Glutamatergic neuron (in vitro differentiated cells): ENCODE measurements at regions not wholly inside any gene's neighbourhood (a gene's known extent, or its start where the extent isn't known, plus 50 kb on each side); places are given as distances from the start of the nearest gene placed in this dataset.

Experiments
- DNase-seq: peaks from one replicate; pipeline ENCODE4 v3.0.0; 2022
- H3K27ac Mint-ChIP-seq: one replicate; pipeline ENCODE4 v1.8.0; 2020; ENCODE audit warnings: mild to moderate bottlenecking, mixed read lengths, inconsistent platforms; ENCODE audit not compliant: unreplicated experiment
- H3K27me3 Mint-ChIP-seq: one replicate; pipeline ENCODE4 v1.8.0; 2020; ENCODE audit warnings: mild to moderate bottlenecking, moderate library complexity, mixed read lengths, inconsistent platforms; ENCODE audit not compliant: unreplicated experiment
- H3K36me3 Mint-ChIP-seq: one replicate; pipeline ENCODE4 v1.8.0; 2020; ENCODE audit warnings: mild to moderate bottlenecking, mixed read lengths, inconsistent platforms; ENCODE audit not compliant: unreplicated experiment
- H3K4me1 Mint-ChIP-seq: one replicate; pipeline ENCODE4 v1.8.0; 2020; ENCODE audit warnings: mild to moderate bottlenecking, low read depth, mixed read lengths, inconsistent platforms; ENCODE audit not compliant: unreplicated experiment
- H3K4me3 Mint-ChIP-seq: one replicate; pipeline ENCODE4 v1.8.0; 2020; ENCODE audit warnings: mild to moderate bottlenecking, mixed read lengths, inconsistent platforms; ENCODE audit not compliant: unreplicated experiment
- H3K9me3 Mint-ChIP-seq: one replicate; pipeline ENCODE4 v1.8.0; 2020; ENCODE audit warnings: mild to moderate bottlenecking, moderate library complexity, mixed read lengths, inconsistent platforms; ENCODE audit not compliant: unreplicated experiment
- TF ChIP-seq, protein P1 (sequence below): fragments of 200-600 bp; sonication (generic); IDR thresholded peaks from one replicate; pipeline ENCODE4 v1.5.0; 2021; ENCODE audit not compliant: partially characterized antibody, unreplicated experiment

DNA sequence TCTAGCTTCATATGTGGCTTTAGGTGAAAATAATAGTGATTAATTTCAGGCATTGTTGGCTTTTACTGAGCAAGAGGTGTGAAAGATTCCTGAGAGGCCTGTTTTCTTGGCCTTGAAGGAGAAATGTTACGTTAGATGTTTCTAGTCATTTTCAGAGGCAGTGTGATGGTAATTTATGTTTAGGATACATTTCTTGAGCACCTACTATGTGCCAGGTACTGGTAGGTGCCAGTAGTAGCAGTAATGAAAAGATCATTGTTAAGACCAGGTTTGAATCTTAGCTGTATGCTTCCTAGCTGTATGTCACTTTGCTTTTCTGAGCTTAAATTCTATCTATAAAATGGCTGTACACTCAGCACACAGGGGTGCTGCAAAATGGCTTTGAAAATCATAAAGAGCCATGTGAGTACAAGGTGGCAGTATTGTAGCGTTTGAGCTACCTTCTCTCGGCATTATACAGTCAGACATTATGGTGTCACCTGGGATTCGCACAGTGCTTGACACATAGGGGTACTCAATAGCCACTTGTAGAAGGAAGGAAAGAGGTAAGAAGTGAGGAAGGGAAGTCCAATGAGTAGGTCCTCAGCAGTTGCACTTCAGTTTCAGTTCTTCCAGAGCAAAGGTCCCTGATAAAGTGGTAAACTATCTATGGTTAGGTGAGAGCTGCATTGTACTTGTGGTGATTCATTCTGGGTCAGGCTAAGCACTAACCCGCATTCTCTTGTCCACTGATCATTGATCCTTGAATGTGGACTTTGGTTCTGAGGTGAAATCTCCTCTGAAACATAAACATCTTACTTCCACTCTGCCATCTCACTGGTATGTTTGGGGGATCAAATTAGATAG is 166.5 kb upstream of the NR3C1 start:
- Mint-ChIP-seq H3K4me3 (no peak overlapping the region), H3K9me3 (no peaks in the 10 kb centered on the region), H3K36me3 (no peaks in the 10 kb centered on the region), H3K27me3 (peaks cover 3% of the 10 kb centered on the region), H3K4me1 (no peaks in the 10 kb centered on the region), H3K27ac (no peak overlapping the region)
- no peak for DNase-seq
- TF ChIP-seq, protein P1, sequence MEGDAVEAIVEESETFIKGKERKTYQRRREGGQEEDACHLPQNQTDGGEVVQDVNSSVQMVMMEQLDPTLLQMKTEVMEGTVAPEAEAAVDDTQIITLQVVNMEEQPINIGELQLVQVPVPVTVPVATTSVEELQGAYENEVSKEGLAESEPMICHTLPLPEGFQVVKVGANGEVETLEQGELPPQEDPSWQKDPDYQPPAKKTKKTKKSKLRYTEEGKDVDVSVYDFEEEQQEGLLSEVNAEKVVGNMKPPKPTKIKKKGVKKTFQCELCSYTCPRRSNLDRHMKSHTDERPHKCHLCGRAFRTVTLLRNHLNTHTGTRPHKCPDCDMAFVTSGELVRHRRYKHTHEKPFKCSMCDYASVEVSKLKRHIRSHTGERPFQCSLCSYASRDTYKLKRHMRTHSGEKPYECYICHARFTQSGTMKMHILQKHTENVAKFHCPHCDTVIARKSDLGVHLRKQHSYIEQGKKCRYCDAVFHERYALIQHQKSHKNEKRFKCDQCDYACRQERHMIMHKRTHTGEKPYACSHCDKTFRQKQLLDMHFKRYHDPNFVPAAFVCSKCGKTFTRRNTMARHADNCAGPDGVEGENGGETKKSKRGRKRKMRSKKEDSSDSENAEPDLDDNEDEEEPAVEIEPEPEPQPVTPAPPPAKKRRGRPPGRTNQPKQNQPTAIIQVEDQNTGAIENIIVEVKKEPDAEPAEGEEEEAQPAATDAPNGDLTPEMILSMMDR: no peak

GRCh38 chr5:143569213-143569701 is 165.8 kb upstream of the NR3C1 start:
- TF ChIP-seq, protein P1: no peak
- no peak for DNase-seq
- Mint-ChIP-seq H3K4me1 (no peaks in the 10 kb centered on the region), H3K36me3 (no peaks in the 10 kb centered on the region), H3K27me3 (peaks cover 3% of the 10 kb centered on the region), H3K27ac (no peak overlapping the region), H3K9me3 (no peaks in the 10 kb centered on the region), H3K4me3 (no peak overlapping the region)

DNA sequence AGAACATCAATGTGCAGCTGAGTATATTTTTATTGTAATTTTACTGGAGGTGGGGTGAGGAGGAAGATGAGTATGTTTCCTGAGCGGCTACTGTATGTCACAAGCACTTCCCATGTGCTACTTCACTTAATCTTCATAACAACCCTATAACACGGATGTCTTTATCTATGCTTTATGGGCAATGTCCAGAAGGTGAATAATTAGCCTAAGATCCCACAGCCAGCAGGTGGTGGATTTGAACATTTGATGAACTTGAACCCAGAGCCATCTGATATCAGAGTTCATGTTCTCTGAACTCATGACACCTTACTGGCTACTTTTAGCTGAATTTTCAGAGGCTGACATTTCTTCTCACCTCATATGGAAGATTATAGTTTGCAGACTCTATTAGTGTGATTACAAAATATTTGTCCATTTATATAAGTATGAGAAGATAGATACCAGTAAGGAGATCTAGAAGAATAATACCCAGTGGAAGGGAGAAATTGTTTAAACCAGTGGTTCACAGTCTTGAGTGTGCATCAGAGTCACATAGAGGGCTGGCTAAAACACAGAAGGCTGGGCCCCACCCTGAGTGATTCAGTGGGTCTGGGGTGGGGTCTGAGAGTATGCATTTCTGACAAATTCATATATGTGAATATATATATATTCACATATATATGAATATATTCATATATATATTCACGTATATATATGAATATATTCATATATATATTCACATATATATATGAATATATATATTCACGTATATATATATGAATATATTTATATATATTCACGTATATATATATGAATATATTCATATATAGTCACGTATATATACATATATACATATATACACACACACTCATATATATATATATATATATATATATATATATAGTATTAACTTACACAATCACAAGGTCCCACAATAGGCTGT is 164.4 kb upstream of the NR3C1 start:
- Mint-ChIP-seq H3K27ac (no peak overlapping the region), H3K27me3 (peaks cover 3% of the 10 kb centered on the region), H3K9me3 (no peaks in the 10 kb centered on the region), H3K4me3 (no peak overlapping the region), H3K36me3 (no peaks in the 10 kb centered on the region), H3K4me1 (no peaks in the 10 kb centered on the region)
- DNase-seq: no peak
- TF ChIP-seq, protein P1: no peak

GRCh38 chr5:143566139-143566538 is 162.7 kb upstream of the NR3C1 start:
- no peak overlapping the region for H3K4me3 Mint-ChIP-seq
- H3K27me3 Mint-ChIP-seq: peaks cover 2% of the 10 kb centered on the region
- no peaks in the 10 kb centered on the region for H3K9me3 Mint-ChIP-seq
- no peaks in the 10 kb centered on the region for H3K4me1 Mint-ChIP-seq
- no peak for DNase-seq
- H3K36me3 Mint-ChIP-seq: no peaks in the 10 kb centered on the region
- H3K27ac Mint-ChIP-seq: no peak overlapping the region
- TF ChIP-seq, protein P1: no peak
